Lower leg skin (tissue), 3 donors: ENCODE measurements at regions not wholly inside any gene's neighbourhood (a gene's known extent, or its start where the extent isn't known, plus 50 kb on each side); places are given as distances from the start of the nearest gene placed in this dataset.

Experiments used
- CTCF ChIP-seq, 3 donors: fragments of 450-650 bp; IDR thresholded peaks; one replicate each; pipeline ENCODE4 v1.5.1; 2016; ENCODE audit warnings: antibody characterized with exemption in 3 of 3, mild to moderate bottlenecking in 3 of 3, moderate library complexity in 2 of 3
- POLR2A ChIP-seq, 2 donors: fragments of 450-650 bp; IDR thresholded peaks; one replicate each; pipeline ENCODE4 v1.6.1; 2016 to 2017; ENCODE audit warnings: antibody characterized with exemption in 2 of 2, mild to moderate bottlenecking in 1 of 2, moderate library complexity in 1 of 2

- TF ChIP-seq CTCF (IDR thresholded peaks at IDR 0.05): no peak
- TF ChIP-seq POLR2A (IDR thresholded peaks at IDR 0.05): no peak
These were observed 426.5 kb upstream of the CD180 start for GRCh38 chr5:67623078-67623477.
